Fibroblast of the conjunctiva (primary cell): ENCODE measurements at regions not wholly inside any gene's neighbourhood (a gene's known extent, or its start where the extent isn't known, plus 50 kb on each side); places are given as distances from the start of the nearest gene placed in this dataset.

Source experiments
- DNase-seq: peaks from one replicate; pipeline ENCODE4 v3.0.0-alpha.2; 2010; ENCODE audit warnings: low read depth

DNA sequence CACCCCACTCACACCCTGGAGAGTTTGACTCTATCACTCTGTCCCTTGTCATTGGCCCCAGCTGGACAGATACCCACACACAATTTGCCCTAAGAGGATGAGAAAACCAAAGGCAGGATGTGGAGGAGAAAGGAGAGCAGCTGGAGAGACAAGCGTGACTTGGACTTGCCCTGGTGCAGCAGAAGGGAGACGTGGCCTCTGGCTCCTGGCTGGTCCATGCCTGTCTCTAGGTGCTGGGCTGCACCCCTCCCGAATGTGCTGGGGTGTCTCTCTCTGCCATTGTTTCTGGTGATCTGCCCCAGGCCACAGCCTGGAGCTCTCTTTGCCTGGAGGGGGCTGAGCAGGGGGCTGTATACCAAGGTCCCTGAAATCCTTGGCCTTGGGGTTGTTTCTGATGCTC, 88.7 kb upstream of the HDAC4 start:
- DNase-seq: no peak

DNA sequence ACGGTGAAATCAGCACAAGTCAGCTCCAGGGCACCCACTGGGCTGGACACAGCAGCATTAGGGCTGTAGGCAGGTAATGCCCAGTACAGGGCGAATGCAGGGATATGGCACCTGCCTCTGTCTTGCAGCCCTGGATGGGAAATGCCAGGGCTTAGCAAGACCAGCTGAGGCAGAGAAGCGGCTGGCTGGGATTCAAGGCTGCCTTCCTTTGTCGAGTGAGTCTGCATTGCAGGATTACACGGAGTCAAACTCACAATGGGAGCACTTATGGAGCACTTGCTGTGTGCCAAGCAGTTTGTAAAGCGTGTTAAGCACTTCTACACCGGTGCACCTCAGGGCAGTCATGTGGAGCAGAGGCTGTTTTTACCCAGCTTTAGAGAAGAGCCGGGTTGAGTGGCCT, 87.3 kb upstream of the HDAC4 start:
- DNase-seq: no peak

DNA sequence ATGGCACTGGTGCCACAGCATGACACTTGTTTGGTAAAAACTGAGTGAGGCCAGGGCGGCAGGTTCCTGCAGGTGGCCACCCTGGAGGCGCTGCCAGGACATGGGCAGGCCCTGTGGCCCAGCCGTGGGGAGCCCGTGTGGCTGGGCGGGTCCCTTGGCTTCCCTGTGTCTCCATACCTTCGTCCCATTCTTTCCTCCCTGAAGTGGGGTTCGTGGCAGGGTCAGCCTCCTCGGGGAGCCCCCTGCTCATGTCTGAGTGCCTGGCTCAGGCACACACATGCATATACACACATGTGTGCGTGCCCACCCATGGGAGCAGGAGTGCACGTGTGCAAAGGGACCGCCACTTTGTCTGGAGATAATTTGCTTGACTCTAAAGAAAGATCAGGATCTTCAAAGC, 86.5 kb upstream of the HDAC4 start:
- no peak for DNase-seq

DNA sequence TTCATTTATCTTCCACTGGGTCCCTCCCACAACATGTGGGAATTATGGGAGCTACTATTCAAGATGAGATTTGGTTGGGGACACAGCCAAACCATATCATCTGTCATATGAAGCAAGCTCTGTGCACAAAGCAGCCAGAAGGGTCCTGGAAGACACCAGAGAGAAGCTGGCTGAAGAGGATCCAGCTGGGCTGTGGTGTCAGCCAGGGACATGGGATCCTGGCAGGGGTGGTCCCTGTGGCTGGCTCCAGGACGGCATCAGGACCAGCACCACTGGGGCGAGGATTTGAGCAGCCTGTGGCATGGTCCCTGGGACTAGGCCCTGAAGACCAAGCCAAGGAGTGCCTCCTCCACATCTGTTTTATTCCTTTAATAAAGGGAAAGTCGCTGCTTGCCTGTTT, 84.8 kb upstream of the HDAC4 start:
- DNase-seq: no peak

DNA sequence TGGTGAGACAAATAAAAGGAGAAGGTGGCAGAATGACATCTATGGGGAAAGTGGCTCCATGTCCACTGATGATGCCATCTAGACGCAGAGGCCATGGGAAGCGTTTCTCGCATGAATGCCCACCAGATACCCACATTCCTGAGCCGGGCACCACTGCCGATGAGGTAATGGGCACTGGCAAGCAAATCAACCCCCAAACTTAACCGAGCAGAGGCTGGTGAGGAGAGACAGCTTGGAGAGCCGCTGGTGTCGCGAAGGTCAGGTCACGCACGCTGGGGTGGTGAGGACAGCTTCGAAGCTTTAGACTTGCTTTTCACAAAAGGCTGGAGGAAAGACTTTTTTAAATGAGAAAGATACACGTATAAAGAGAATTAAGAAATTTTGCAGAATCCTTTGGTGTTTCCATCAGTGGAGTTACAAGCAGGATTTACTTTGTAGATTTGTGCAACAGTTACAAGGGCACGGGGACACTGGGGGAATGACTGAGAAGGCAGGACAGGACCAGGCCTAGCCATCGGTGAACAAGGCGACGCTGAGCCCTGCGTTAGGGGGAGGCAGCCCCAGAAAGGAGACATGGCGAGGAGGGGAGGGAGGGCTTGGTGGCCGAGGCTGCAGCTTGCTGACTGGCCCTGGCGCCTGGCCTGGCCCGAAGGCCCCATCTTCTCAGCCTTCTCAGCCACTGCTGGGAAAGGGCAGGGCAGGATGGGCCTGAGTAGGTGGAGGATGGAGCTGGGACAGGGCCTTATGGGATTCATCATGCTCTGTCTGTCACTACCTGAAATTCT, 83.9 kb upstream of the HDAC4 start:
- DNase-seq: no peak

DNA sequence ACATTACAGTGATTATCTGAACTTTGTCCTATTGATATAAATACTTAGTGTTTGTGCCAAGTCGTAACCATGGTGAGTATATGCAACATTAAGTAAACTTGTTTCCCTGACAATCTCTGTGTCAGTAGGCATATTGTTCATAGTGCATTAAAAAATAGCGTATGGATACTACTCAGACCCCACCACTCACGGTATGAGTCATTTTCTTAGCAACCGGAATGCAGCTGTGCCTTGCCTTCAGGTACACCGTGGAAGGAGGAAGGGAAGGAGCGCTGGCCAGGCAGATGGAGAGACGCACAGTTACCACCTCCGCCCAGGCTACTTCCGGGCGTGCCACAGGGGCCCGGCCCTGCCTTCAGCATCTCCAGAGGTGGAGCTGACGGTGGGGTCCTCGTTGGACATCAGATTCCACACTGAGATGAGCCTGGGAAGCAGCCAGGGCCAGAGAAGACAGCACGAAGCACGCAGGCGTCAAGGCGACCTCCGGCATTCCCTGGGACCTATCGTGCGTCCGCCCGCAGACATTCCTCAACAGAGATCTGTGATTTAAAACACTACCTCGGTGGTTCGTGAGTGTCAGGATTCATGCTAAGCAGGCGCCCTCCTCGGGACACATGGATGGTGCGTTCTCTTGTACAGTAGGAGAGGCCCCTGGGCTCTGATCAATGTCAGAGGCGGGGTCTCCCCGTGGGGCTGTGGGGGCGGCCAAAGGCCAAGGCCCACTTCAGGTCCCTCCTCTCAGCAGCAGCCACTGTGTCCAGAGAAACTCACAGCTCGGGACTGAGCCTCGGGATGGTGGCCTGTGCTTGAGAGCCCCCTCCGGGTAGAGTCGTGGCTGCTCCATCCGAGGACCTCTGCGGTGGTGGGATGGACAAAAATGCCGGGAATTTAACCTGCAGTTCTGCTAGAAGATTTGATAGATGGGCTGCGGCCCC, 82.2 kb upstream of the HDAC4 start:
- no peak for DNase-seq

DNA sequence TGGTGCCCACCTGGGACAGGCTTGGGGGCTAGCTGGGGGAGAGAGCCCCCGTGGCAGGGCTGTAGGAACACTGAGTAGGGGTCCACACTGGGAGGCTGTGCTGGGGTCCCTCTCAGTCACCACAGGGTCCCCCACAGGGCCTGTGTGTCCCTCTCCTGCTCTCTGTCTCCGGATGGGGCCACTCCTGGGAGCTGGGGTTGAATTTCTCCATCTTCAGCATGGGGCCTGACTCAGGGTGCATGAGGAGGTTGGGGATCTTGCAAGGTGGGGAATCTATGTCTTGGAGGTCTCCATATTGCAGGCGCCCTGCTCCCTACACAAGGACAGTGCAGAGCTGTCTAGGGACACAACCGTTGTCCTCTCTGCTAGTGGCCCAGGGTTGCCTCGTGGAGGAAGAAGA, 78.7 kb upstream of the HDAC4 start:
- no peak for DNase-seq

DNA sequence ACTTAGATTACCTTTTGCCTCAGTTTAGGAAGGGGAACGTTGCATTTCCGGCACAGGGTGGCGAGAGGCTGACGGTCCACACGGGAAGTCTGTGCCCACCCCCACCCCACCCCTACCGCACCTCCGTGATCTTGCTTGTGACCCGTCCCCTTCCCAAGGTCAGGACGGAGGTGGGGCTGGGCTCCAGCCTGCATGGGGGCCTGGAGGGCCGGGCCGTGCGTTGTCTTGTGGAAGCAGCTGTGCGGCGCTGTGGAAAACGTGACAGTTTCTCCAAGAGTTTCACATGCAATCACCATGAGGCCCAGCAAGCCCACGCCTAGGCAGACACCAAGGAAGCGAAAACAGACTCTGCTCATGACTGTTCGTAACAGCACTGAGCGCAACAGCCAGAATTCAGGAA, 76.8 kb upstream of the HDAC4 start:
- no peak for DNase-seq

DNA sequence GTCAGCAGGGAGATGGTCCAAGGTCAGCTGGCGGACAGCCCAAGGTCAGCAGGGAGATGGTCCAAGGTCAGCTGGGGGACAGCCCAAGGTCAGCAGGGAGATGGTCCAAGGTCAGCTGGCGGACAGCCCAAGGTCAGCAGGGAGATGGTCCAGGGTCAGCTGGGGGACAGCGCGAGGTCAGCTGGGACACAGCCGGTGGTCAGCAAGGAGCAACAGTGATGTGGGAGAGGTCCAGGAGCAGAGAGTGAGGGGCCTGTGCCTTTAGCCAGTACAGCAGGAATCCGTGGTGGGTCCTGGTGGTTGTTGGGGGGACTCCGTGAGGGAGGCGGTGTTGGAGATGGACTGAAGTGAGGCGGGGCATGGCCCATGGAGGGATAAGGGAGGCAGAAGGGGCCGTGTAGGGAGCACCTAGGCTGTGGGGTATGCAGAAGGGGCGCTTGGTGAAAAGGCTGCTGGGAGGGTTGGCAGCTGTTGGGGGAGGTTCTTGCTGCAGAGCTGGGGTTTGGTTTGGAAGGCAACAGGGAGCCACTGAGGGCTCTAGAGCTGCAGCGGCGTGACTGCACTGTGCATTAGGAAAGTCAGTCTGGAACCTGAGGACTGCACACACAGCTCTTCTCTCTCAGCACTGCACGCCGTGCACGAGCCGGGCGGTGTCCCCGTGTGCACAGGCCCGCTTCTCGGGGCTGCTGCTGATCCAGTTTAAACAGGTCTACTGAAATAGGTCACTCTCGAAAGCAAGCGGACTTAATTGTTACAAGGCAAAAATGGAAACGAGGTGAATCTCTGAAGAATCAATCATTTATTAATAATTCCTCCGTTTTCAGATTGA, 76.2 kb upstream of the HDAC4 start:
- no peak for DNase-seq

DNA sequence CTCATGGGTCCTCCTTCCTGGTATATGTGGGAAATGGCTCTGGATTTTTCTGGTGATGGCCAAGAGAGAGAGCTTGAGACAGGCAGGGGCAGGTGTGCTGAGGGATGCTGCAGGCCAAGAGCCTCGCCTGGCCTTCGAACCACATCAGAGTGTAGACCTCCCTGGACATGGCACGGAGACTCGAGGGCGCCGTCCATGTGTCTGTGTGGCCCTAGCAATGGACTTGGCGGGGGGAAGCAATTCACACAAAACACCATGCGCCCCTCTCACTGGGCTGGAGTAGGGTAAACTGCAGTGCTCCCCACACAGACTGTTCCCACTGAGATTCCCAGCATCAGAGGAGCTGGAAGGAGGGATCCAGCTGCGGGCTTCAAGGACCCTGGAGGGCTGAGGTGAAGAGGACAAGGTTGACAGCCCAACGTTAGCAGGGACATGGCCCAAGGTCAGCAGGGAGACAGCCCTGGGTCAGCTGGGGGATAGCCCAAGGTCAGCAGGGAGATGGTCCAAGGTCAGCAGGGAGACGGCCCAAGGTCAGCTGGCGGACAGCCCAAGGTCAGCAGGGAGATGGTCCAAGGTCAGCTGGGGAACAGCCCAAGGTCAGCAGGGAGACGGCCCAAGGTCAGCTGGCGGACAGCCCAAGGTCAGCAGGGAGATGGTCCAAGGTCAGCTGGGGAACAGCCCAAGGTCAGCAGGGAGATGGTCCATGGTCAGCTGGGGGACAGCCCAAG, 75.4 kb upstream of the HDAC4 start:
- DNase-seq: no peak

DNA sequence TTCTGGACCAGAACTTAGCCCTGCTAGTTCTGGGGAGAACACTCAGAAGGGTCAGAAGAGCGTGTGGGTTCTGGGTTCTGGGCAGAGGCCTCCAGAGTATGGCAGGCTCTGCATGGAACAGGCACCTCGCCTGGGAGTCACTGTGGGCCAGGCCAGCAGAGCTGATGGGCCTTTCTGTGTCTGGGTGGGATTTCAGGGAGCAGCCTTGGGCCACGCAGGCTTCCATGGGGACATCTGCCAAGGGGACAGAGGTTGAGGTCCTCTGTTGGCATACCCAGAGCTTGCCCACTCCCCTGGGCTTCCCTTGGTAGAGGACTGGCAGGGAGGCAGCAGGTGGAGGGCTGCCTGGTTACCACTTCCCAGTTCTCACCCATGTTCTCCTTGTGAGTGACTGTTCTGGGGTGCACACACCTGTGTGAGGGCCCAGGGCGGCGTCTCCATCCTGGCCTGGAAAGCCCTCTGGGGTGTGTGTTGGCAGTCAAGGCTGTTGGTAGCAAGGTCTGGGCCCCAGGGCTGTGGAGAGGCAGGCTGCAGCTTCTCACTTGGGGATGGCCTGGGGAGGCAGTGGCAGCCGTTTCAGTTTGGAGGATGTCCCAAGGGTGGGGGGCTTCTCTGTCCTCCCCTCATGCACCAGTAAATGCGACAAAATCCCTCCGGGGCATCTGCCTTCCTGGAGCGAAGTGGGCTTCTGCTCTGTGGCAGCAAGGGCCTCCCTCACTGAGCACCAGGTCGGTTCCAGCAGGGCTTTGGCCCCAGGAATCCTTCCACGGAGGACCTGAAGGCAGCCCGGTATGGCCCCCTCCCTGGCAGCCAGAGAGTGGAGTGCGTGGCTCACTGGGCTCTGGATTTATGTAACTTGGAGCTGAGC, 74.6 kb upstream of the HDAC4 start:
- no peak for DNase-seq

DNA sequence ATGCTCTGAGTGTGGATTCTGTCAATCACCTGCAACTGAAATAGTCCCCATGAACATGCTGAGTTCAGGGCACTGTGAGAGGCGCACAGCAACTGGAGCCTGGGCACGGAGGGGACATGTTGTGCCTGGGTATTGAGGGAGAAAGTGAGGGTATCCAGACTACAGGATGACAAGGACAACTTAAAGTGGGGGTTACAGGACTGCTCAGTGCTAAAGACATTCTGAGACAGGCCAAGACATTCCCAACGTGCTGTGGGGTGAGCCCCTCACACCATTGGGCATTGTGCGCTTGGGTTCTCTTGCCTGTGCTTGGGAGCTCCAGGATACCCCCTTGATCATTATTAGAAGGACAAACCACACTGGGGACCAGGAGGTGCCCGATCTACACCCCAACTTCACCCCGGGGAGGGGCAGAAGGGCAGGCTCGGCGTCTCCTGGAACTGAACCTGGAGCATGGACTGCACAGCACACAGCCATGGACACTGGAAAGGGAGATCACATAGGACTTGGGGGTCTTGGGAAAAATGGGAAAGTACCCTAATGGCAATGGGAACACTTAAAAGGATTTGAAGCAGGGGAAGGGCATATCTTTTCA, 72.5 kb upstream of the HDAC4 start:
- DNase-seq: no peak

DNA sequence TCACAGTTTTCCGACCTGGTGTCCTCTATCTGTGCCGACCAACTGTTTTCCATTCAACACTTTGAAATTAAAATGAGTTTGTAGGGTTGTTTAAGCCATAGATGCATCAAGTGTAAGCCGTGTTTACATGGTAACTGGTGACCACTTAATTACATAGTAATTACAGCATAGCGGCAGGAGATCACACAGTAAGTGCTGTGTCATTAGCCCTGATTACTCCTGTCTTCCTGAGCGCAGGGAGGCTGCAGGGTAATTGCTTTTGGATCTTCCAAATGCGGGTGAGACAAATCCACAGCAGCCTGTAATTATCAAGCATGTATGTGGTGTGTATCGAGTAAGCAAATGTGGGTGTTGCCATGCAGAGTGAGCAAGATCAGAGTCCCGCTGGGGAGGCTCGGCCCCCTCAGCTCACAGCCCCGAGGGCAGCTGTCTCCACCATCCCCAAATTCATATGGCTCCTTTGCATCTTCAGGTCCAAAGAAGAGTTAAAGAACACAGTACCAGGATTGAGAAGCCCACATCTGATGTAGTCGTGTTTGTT, 71.5 kb upstream of the HDAC4 start:
- DNase-seq: no peak

DNA sequence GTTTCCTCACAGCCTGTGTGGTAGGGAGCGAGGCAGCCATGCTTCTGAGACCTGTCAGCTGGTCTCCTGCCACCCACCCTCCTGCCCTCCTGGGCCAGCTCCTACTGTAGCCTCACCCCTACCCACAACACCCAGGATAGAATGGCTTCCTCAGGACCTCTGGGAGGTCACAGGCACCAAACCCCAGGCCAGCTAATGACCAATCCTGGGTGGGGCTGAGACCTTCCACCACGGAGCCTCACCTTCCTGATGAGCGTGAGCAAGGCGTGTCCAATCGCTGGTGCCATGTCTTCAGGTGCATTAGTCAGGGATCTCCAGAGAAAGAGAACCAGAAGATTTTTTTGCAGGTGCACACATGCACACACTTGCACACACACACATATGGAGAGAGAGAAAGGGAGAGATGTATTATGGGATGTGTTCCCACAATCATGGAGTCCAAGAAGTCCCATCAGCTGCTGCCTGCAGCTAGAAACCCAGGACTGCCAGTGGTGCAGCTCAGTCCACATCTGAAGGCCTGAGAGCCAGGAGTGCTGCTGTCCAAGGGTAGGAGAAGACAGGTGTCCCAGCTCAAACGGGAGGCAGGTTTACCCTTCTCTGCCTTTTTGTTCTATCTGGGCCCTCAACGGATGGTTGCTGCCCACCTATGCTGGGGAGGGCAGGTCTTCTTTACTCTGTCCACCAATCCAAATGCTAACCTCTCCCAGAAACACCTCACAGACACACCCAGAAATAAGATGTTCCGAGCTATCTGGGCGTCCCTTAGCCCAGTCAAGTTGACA, 70.4 kb upstream of the HDAC4 start:
- no peak for DNase-seq

DNA sequence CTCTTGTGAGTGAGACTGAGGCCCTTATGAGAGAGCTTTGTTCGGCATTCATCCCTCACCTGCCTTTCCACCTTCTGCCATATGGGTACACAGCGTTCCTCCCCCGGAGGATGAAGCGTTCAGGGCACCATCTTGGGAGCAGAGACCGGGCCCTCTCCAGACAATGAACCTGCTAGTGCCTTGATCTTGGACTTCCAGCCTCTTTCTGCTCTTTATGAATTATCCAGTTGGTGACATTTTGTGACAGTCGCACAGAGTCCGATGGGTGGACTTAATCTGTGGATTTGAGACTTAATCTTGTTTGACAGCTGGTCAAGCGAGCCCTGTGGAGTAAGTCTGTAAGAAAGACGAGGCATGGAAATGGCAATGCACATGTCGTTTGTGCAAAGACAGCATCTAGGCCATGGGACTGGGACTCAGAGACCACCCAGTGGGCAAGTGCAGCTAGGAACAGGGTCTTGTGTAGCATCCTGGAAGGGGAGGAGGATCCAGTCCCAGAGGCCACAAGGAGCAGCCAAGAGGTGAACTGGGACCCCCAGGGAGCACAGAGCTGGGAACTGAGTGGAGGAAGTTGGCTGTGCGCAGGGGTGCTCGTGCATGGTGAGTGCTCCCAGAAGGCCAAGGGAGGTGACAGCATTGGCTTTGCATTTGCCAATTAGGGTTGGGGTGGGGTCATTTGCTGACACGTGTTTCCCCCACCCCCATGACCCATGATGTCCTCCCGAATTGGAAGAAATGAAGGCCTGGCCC, 69.5 kb upstream of the HDAC4 start:
- DNase-seq: no peak

DNA sequence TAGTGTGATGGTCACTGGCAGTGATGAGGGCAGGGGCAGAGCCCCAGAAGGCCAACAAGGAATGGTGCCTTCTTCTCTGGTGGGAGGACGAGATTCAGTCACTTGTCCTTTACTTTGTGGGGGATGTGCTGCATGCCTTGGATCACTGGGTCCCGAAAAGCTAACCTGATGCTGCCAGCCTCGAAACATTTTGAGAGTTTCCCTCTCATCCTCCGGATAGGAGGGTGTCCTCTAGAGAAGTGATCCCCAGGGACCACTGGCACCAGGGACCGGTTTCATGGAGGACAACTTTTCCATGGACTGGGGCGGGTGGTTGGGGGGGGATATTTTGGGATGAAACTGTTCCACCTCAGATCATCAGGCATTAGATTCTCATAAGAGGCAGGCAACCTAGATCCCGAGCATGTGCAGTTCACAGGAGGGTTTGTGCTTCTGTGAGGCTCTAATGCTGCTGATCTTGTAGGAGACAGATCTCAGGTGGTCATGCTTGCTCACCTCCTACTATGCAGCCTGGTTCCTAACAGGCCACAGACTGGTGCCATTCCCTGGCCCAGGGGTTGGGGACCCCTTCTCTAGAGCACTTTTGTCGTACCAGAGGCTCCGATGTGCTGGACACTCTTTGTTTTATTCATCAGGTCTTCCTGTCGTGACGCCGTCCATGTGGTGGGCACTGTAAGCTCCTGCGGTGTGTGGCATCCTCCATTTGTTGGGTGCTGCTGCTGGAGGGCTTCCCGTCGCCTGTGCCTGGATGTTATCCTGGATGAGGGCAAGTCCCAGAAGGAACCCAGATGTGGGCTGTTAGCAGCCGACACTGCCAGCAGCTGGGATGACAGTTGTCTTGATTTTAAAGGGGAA, 68.5 kb upstream of the HDAC4 start:
- no peak for DNase-seq

DNA sequence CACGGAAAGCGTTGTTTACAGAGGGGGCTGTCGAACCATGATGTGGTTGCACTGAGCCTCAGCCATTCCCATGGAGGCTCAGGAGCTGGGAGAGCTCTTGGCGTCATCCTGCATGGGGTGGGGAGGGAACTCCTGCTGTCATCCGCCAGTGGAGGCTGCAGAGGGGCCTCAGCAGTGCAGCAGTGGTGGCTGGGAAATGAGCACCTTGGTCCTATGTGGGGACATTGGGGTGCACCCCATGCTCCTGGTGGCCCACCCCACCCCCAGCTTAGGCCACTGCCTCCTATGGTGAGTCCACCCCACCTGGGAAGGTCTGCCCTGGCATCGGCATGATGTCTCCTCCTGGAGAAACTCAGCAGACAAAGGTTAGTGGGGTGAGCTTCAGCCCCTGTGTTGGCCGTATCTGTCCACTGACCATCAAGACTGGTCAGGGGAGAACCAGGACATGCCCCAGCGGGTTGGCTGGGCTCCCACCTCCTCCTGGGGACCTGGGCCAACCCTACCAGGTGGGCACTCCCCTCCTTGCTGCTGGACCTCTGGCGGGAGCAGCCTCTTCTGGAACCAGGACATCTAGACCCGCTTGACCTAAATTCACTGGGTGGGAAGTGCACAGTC, 67.8 kb upstream of the HDAC4 start:
- DNase-seq: no peak
